Caco-2 (cell line): ENCODE measurements at regions not wholly inside any gene's neighbourhood (a gene's known extent, or its start where the extent isn't known, plus 50 kb on each side); places are given as distances from the start of the nearest gene placed in this dataset.

ENCODE experiments used
- BruUV-seq: library from RNA; stranded (reverse); fragments of 400-500 nt; replicated peaks from 2 replicates; lab custom pipeline; 2021; lab: Mats Ljungman, UMichigan
- CTCF ChIA-PET: fragments of 300-600 bp; sonication (Branson Sonifier 250); formaldehyde crosslinking; loops from one replicate; lab custom pipeline; 2022; ENCODE audit warnings: antibody characterized with exemption; lab: Charles Lee
- POLR2A ChIA-PET: fragments of 300-600 bp; sonication (Branson Sonifier 250); formaldehyde crosslinking; loops from one replicate; lab custom pipeline; 2022; ENCODE audit warnings: antibody characterized with exemption; lab: Charles Lee
- DNase-seq, 2 experiments: peaks; one replicate each; pipeline versions ENCODE4 v3.0.0 to v3.0.0-alpha.2; 2020 to 2022
- H3K27me3 ChIP-seq: replicated peaks from 2 replicates; pipeline ENCODE4 v1.6.0; 2011; ENCODE audit warnings: low read length; ENCODE audit not compliant: control insufficient read depth, insufficient read depth
- H3K36me3 ChIP-seq: 2 replicates; pipeline ENCODE4 v1.5.1; 2011; ENCODE audit warnings: low read length; ENCODE audit not compliant: control insufficient read depth, insufficient read depth
- H3K4me1 ChIP-seq: fragments of 250-450 bp; sonication (Bioruptor Pico); 2 replicates; pipeline ENCODE4 v1.5.1; 2020; ENCODE audit warnings: mild to moderate bottlenecking
- H3K4me3 ChIP-seq: 2 replicates; pipeline ENCODE4 v1.5.1; 2011; ENCODE audit warnings: low read depth, mild to moderate bottlenecking, control low read depth, low read length
- H3K9me3 ChIP-seq: fragments of 250-450 bp; sonication (Bioruptor Pico); 2 replicates; pipeline ENCODE4 v1.5.1; 2020; ENCODE audit warnings: mild to moderate bottlenecking, moderate library complexity
- H3K27ac Mint-ChIP-seq: one replicate; pipeline ENCODE4 v1.8.0; 2022; ENCODE audit warnings: mixed read lengths; ENCODE audit not compliant: unreplicated experiment
- H3K27me3 Mint-ChIP-seq: one replicate; pipeline ENCODE4 v1.8.0; 2022; ENCODE audit warnings: mixed read lengths; ENCODE audit not compliant: insufficient read depth, unreplicated experiment
- H3K36me3 Mint-ChIP-seq: one replicate; pipeline ENCODE4 v1.8.0; 2022; ENCODE audit warnings: mild to moderate bottlenecking, mixed read lengths; ENCODE audit not compliant: insufficient read depth, unreplicated experiment
- H3K4me1 Mint-ChIP-seq: one replicate; pipeline ENCODE4 v1.8.0; 2022; ENCODE audit warnings: low read depth, mixed read lengths; ENCODE audit not compliant: unreplicated experiment
- H3K4me3 Mint-ChIP-seq: one replicate; pipeline ENCODE4 v1.8.0; 2022; ENCODE audit warnings: mild to moderate bottlenecking, moderate library complexity, mixed read lengths; ENCODE audit not compliant: unreplicated experiment
- H3K9me3 Mint-ChIP-seq: one replicate; pipeline ENCODE4 v1.8.0; 2022; ENCODE audit warnings: mixed read lengths; ENCODE audit not compliant: unreplicated experiment
- intact Hi-C: fragments of 100-400 bp; cut with micrococcal nuclease; formaldehyde crosslinking; loops from one replicate; pipeline ENCODE4 v1.10.0; 2022; ENCODE audit not compliant: unreplicated experiment
- TF ChIP-seq, protein P1 (sequence below), 2 experiments: fragments of 200-600 bp in 1 of 2; IDR thresholded peaks; 1 replicate in 1 of 2; 2 replicates in 1 of 2; pipeline versions ENCODE4 v1.5.1 to v1.8.0; 2011 to 2022; ENCODE audit warnings: antibody characterized with exemption in 1 of 2, control low read depth in 1 of 2, inconsistent platforms in 1 of 2, low read depth in 1 of 2, low read length in 1 of 2, mild to moderate bottlenecking in 1 of 2, moderate library complexity in 1 of 2; ENCODE audit not compliant: insufficient read depth in 1 of 2, severe bottlenecking in 1 of 2, unreplicated experiment in 1 of 2

DNA sequence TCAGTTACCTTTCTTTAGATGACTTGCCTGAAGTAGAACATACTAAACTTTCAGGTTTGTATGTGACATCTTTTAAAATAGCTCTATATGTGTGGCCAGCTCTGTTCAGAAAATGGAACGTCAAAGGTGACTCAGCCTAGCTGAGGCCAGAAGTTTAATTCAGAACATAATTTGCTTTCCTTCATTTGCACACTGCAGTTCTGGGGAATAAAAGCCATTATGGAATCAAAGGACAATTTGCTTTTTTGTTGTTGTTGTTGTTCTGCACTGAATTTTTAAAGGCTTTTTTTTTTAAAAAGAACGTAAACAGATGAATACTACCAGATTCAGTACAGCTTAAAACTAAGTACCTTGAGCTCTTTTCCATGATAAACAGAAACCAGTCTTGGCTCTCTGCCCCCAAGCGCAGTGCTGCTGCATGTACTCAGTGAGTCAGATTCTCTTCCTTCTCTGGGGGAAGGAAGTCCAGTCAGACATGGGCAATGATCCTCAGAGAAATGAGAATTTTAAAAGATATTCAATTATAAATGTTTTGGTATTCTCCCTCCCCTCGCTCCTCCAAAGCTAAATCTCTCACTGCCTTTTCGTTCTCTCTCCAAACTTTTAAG lies 644.2 kb downstream of the NOVA1 start:
- POLR2A ChIA-PET = no interaction called here
- TF ChIP-seq, protein P1, sequence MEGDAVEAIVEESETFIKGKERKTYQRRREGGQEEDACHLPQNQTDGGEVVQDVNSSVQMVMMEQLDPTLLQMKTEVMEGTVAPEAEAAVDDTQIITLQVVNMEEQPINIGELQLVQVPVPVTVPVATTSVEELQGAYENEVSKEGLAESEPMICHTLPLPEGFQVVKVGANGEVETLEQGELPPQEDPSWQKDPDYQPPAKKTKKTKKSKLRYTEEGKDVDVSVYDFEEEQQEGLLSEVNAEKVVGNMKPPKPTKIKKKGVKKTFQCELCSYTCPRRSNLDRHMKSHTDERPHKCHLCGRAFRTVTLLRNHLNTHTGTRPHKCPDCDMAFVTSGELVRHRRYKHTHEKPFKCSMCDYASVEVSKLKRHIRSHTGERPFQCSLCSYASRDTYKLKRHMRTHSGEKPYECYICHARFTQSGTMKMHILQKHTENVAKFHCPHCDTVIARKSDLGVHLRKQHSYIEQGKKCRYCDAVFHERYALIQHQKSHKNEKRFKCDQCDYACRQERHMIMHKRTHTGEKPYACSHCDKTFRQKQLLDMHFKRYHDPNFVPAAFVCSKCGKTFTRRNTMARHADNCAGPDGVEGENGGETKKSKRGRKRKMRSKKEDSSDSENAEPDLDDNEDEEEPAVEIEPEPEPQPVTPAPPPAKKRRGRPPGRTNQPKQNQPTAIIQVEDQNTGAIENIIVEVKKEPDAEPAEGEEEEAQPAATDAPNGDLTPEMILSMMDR (IDR thresholded peaks at IDR 0.05; ENCODE audit: insufficient read depth in 1 of 2, low read depth in 1 of 2, low read length in 1 of 2, severe bottlenecking in 1 of 2, unreplicated experiment in 1 of 2) = no peak
- Mint-ChIP-seq H3K36me3 (no peaks in the 10 kb centered on the region), H3K27ac (no peak overlapping the region), H3K9me3 (no peaks in the 10 kb centered on the region), H3K4me3 (no peak overlapping the region), H3K27me3 (peaks cover 9% of the 10 kb centered on the region), H3K4me1 (no peaks in the 10 kb centered on the region)
- CTCF ChIA-PET = no interaction called here
- intact Hi-C loops = no loop called here
- Histone ChIP-seq H3K36me3 (no peaks in the 10 kb centered on the region), H3K4me1 (no peaks in the 10 kb centered on the region), H3K4me3 (no peak overlapping the region), H3K27me3 (no peaks in the 10 kb centered on the region), H3K9me3 (no peaks in the 10 kb centered on the region)
- no peak for DNase-seq
- no TSS peak for BruUV-seq

DNA sequence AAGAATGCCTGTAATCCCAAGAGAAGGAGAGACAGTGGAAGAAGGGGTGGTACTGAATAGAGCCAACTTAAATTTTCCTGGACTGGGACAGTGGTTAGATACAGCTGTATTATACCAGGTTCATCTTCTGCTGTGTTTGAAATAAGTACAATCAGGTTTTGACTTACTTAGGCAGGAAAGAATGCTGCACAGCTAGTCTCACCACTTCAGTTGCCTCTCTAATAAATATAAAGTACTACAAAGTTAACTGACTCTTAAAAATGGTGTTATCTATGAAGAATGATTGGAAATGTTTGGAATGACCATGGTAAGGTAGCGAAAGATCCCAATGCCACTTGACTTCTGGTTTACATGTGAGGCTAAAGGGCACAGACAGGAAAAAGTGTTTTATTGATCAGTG lies 652.1 kb downstream of the NOVA1 start:
- H3K36me3 Mint-ChIP-seq = no peaks in the 10 kb centered on the region

DNA sequence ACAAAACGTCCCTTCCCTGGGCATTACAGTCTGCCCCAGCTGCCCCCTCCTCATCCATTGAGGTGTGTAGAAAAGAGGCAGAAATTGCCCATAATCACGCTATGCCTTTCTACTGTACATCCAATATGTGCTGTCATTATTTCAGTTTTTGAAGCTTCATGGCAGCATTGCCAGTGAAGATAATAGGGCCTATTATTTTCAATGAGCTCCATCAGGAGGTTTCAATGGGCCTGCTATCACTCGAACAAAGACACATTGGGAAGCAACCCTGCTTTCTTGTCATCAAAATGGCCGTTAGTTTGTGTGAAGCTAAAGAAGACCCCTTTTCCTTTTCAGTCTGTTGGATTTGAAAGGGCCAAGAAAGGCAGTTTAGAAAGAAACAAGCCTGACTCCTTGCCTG lies 653.8 kb downstream of the NOVA1 start:
- H3K4me3 ChIP-seq = no peak overlapping the region
- ChIA-PET CTCF (no interaction called here), POLR2A (no interaction called here)
- H3K9me3 ChIP-seq = no peaks in the 10 kb centered on the region
- Mint-ChIP-seq H3K27me3 (no peaks in the 10 kb centered on the region), H3K27ac (no peak overlapping the region), H3K4me1 (no peaks in the 10 kb centered on the region), H3K36me3 (no peaks in the 10 kb centered on the region), H3K4me3 (no peak overlapping the region), H3K9me3 (no peaks in the 10 kb centered on the region)
- no peaks in the 10 kb centered on the region for H3K4me1 ChIP-seq
- BruUV-seq = no TSS peak
- no peaks in the 10 kb centered on the region for H3K36me3 ChIP-seq
- no peak for DNase-seq
- TF ChIP-seq, protein P1 (IDR thresholded peaks at IDR 0.05; ENCODE audit: insufficient read depth in 1 of 2, low read depth in 1 of 2, low read length in 1 of 2, severe bottlenecking in 1 of 2, unreplicated experiment in 1 of 2) = no peak
- no peaks in the 10 kb centered on the region for H3K27me3 ChIP-seq
- intact Hi-C loops = no loop called here

More for the DNA sequence above, 652.1 kb downstream of the NOVA1 start:
- TF ChIP-seq, protein P1 (IDR thresholded peaks at IDR 0.05; ENCODE audit: insufficient read depth in 1 of 2, low read depth in 1 of 2, low read length in 1 of 2, severe bottlenecking in 1 of 2, unreplicated experiment in 1 of 2) = no peak
- no peaks in the 10 kb centered on the region for H3K27me3 Mint-ChIP-seq
- Histone ChIP-seq H3K9me3 (no peaks in the 10 kb centered on the region), H3K36me3 (no peaks in the 10 kb centered on the region), H3K4me3 (no peak overlapping the region), H3K27me3 (no peaks in the 10 kb centered on the region), H3K4me1 (no peaks in the 10 kb centered on the region)
- H3K4me1 Mint-ChIP-seq = no peaks in the 10 kb centered on the region
- H3K27ac Mint-ChIP-seq = no peak overlapping the region
- intact Hi-C loops = no loop called here
- BruUV-seq = no TSS peak
- H3K4me3 Mint-ChIP-seq = no peak overlapping the region
- no peak for DNase-seq
- ChIA-PET POLR2A (no interaction called here), CTCF (no interaction called here)
- no peaks in the 10 kb centered on the region for H3K9me3 Mint-ChIP-seq
